ENCODE measurements at regions not wholly inside any gene's neighbourhood (a gene's known extent, or its start where the extent isn't known, plus 50 kb on each side); places are given as distances from the start of the nearest gene placed in this dataset.

- no peak for DNase-seq
- H3K4me3 Mint-ChIP-seq (ENCODE audit: unreplicated experiment) = no peak overlapping the region
- no peaks in the 10 kb centered on the region for H3K4me1 ChIP-seq
- H3K36me3 ChIP-seq (ENCODE audit: control insufficient read depth, insufficient read depth, low read length) = no peaks in the 10 kb centered on the region
- H3K4me3 ChIP-seq (ENCODE audit: low read depth, low read length) = no peak overlapping the region
- H3K36me3 Mint-ChIP-seq (ENCODE audit: insufficient read depth, unreplicated experiment) = no peaks in the 10 kb centered on the region
- POLR2A ChIA-PET = no interaction called here
- no peak overlapping the region for H3K27ac Mint-ChIP-seq (ENCODE audit: unreplicated experiment)
- no peaks in the 10 kb centered on the region; the same call in 1 of the 2 replicates for H3K27me3 ChIP-seq (replicated peaks; ENCODE audit: control insufficient read depth, insufficient read depth, low read length)
- no peaks in the 10 kb centered on the region for H3K9me3 Mint-ChIP-seq (ENCODE audit: unreplicated experiment)
- no TSS peak for BruUV-seq (replicated peaks)
- TF ChIP-seq CTCF (IDR thresholded peaks at IDR 0.05; ENCODE audit: insufficient read depth in 1 of 2, low read depth in 1 of 2, low read length in 1 of 2, severe bottlenecking in 1 of 2, unreplicated experiment in 1 of 2) = no peak
- no peaks in the 10 kb centered on the region for H3K27me3 Mint-ChIP-seq (ENCODE audit: insufficient read depth, unreplicated experiment)
- CTCF ChIA-PET = no interaction called here
- H3K9me3 ChIP-seq = no peaks in the 10 kb centered on the region
- intact Hi-C loops (cut with micrococcal nuclease; ENCODE audit: unreplicated experiment) = no loop called here
- H3K4me1 Mint-ChIP-seq (ENCODE audit: low read depth, unreplicated experiment) = no peaks in the 10 kb centered on the region
Measured at GRCh38 chr2:21690005-21690404, 566.2 kb downstream of the TDRD15 start.

GRCh38 chr2:21693081-21693480, 569.3 kb downstream of the TDRD15 start:
- no peaks in the 10 kb centered on the region for H3K4me1 ChIP-seq
- POLR2A ChIA-PET = no interaction called here
- no peaks in the 10 kb centered on the region for H3K36me3 Mint-ChIP-seq (ENCODE audit: insufficient read depth, unreplicated experiment)
- no peaks in the 10 kb centered on the region for H3K36me3 ChIP-seq (ENCODE audit: control insufficient read depth, insufficient read depth, low read length)
- no peaks in the 10 kb centered on the region for H3K9me3 ChIP-seq
- TF ChIP-seq CTCF (IDR thresholded peaks at IDR 0.05; ENCODE audit: insufficient read depth in 1 of 2, low read depth in 1 of 2, low read length in 1 of 2, severe bottlenecking in 1 of 2, unreplicated experiment in 1 of 2) = no peak
- CTCF ChIA-PET = no interaction called here
- no peaks in the 10 kb centered on the region for H3K9me3 Mint-ChIP-seq (ENCODE audit: unreplicated experiment)
- no peak overlapping the region for H3K4me3 Mint-ChIP-seq (ENCODE audit: unreplicated experiment)
- no peaks in the 10 kb centered on the region for H3K4me1 Mint-ChIP-seq (ENCODE audit: low read depth, unreplicated experiment)
- BruUV-seq (replicated peaks) = no TSS peak
- intact Hi-C loops (cut with micrococcal nuclease; ENCODE audit: unreplicated experiment) = no loop called here
- H3K27ac Mint-ChIP-seq (ENCODE audit: unreplicated experiment) = no peak overlapping the region
- H3K27me3 ChIP-seq (replicated peaks; ENCODE audit: control insufficient read depth, insufficient read depth, low read length) = no peaks in the 10 kb centered on the region; the same call in 1 of the 2 replicates
- no peak for DNase-seq
- H3K4me3 ChIP-seq (ENCODE audit: low read depth, low read length) = no peak overlapping the region
- H3K27me3 Mint-ChIP-seq (ENCODE audit: insufficient read depth, unreplicated experiment) = no peaks in the 10 kb centered on the region

GRCh38 chr2:21694079-21694878, 570.5 kb downstream of the TDRD15 start:
- Histone ChIP-seq H3K9me3 (no peaks in the 10 kb centered on the region), H3K27me3 (replicated peaks; ENCODE audit: control insufficient read depth, insufficient read depth, low read length) (no peaks in the 10 kb centered on the region; the same call in 1 of the 2 replicates), H3K4me1 (no peaks in the 10 kb centered on the region), H3K4me3 (ENCODE audit: low read depth, low read length) (no peak overlapping the region), H3K36me3 (ENCODE audit: control insufficient read depth, insufficient read depth, low read length) (no peaks in the 10 kb centered on the region)
- DNase-seq = no peak
- Mint-ChIP-seq H3K4me1 (ENCODE audit: low read depth, unreplicated experiment) (no peaks in the 10 kb centered on the region), H3K4me3 (ENCODE audit: unreplicated experiment) (no peak overlapping the region), H3K9me3 (ENCODE audit: unreplicated experiment) (no peaks in the 10 kb centered on the region), H3K36me3 (ENCODE audit: insufficient read depth, unreplicated experiment) (no peaks in the 10 kb centered on the region), H3K27ac (ENCODE audit: unreplicated experiment) (no peak overlapping the region), H3K27me3 (ENCODE audit: insufficient read depth, unreplicated experiment) (no peaks in the 10 kb centered on the region)
- no peak for TF ChIP-seq CTCF (IDR thresholded peaks at IDR 0.05; ENCODE audit: insufficient read depth in 1 of 2, low read depth in 1 of 2, low read length in 1 of 2, severe bottlenecking in 1 of 2, unreplicated experiment in 1 of 2)
- intact Hi-C loops (cut with micrococcal nuclease; ENCODE audit: unreplicated experiment) = no loop called here
- POLR2A ChIA-PET = no interaction called here
- CTCF ChIA-PET = interaction anchor here (0.6 kb wide), 1 partner anchor 24 kb away, joined by 7 read pairs; no protein-coding TSS in a partner anchor
- no TSS peak for BruUV-seq (replicated peaks)

All from Caco-2 (cell line).